Neutrophil (primary cell): ENCODE measurements at regions not wholly inside any gene's neighbourhood (a gene's known extent, or its start where the extent isn't known, plus 50 kb on each side); places are given as distances from the start of the nearest gene placed in this dataset.
"Not testable (repeated sequence)": the region's sequence is repeated elsewhere in the genome, so short reads cannot be mapped to it uniquely, and the experiment has no call there.

Source experiments
- H3K27ac ChIP-seq: fragments of 200-600 bp; sonication (generic); 2 replicates; pipeline ENCODE4 v1.5.1; 2016; ENCODE audit warnings: mild to moderate bottlenecking, moderate library complexity
- H3K27me3 ChIP-seq: fragments of 200-600 bp; sonication (generic); 2 replicates; pipeline ENCODE4 v1.6.0; 2016; ENCODE audit warnings: mild to moderate bottlenecking
- H3K36me3 ChIP-seq: fragments of 200-600 bp; sonication (generic); 2 replicates; pipeline ENCODE4 v1.5.1; 2017
- H3K4me1 ChIP-seq, 2 experiments: fragments of 200-600 bp in 1 of 2; sonication (generic) in 1 of 2; 1 replicate in 1 of 2; 2 replicates in 1 of 2; pipeline versions ENCODE4 v1.5.1 to v1.6.1; 2013 to 2016; ENCODE audit warnings: low read depth in 1 of 2, low read length in 1 of 2, mild to moderate bottlenecking in 1 of 2, moderate library complexity in 1 of 2; ENCODE audit not compliant: control insufficient read depth in 1 of 2, insufficient read depth in 1 of 2
- H3K4me3 ChIP-seq, 2 experiments: fragments of 200-600 bp in 1 of 2; sonication (generic) in 1 of 2; 1 replicate in 1 of 2; 2 replicates in 1 of 2; pipeline ENCODE4 v1.5.1; 2013 to 2016; ENCODE audit warnings: low read depth in 1 of 2, low read length in 1 of 2, mild to moderate bottlenecking in 1 of 2, moderate library complexity in 1 of 2
- H3K9me3 ChIP-seq: fragments of 200-600 bp; sonication (generic); 2 replicates; pipeline ENCODE4 v1.5.1; 2016
- TF ChIP-seq, protein P1 (sequence below): fragments of 200-600 bp; sonication (generic); IDR thresholded peaks from 2 replicates; pipeline ENCODE4 v1.5.1; 2016; ENCODE audit warnings: antibody characterized with exemption

DNA sequence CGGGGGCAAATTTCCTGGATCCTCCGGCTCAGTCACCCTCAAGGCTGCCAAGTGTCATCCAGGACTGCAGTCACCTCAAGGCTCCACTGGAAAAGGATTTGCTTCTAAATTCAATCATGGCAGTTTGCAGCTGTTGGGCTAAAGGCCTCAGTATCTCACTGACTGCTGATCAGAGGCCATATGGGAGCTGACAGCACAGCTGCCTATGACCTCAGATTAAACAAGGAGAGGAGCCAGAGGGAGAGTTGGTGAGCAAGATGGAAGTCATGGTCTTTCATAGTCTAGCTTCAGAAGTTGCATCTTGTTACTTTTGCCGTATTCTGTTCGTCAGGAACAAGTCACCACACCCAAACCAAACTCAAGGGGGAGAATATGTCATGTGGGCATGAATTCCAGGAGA is 849.7 kb downstream of the UQCRFS1 start:
- no peaks in the 10 kb centered on the region for H3K9me3 ChIP-seq
- no peak overlapping the region for H3K4me3 ChIP-seq
- H3K27ac ChIP-seq: no peak overlapping the region
- H3K4me1 ChIP-seq: no peaks in the 10 kb centered on the region
- TF ChIP-seq, protein P1, sequence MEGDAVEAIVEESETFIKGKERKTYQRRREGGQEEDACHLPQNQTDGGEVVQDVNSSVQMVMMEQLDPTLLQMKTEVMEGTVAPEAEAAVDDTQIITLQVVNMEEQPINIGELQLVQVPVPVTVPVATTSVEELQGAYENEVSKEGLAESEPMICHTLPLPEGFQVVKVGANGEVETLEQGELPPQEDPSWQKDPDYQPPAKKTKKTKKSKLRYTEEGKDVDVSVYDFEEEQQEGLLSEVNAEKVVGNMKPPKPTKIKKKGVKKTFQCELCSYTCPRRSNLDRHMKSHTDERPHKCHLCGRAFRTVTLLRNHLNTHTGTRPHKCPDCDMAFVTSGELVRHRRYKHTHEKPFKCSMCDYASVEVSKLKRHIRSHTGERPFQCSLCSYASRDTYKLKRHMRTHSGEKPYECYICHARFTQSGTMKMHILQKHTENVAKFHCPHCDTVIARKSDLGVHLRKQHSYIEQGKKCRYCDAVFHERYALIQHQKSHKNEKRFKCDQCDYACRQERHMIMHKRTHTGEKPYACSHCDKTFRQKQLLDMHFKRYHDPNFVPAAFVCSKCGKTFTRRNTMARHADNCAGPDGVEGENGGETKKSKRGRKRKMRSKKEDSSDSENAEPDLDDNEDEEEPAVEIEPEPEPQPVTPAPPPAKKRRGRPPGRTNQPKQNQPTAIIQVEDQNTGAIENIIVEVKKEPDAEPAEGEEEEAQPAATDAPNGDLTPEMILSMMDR: no peak
- no peaks in the 10 kb centered on the region for H3K27me3 ChIP-seq
- H3K36me3 ChIP-seq: no peaks in the 10 kb centered on the region

DNA sequence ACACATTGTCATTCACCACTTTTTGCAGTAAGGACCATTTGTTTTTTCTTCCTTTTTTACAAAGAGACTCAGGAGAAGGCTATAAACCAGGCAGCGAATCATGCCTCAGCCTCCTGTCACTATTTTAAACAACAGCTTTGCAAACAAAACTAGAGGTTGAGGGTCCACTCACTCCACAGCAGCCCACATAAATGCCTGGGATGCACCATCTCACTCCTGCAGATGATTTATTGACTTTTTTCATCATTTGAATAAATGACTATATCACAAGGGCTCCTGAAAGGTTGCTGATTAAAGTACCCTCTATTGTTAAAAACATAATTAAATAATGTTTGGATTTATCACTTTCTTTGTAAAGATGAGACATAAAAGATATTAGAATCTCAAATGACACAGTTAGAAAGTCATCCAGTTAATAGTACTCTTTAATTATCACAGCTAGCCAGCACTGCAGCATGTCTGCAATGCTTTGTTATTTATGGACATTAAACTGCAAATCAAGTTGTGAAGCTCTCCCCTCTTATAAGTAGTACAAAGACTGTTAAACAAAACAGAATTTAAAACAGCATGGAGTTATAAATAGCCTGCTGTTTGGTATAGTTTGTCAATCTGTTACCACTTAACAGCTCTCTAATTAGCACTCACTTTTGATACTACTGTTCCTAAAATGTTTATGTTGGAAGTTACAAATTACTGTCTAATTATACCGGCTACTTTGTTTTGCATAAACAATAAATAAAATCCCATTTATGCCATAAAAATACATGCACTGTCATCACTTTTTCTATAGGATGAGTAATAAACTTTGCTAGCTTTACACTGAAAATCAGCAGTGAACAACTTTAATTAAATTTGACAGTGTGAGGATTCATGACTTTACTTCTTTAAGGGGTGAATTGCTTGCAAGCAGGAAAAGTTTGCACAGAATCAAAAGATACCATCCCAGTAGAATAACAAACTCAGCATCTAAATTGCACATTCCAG is 853.2 kb downstream of the UQCRFS1 start:
- Histone ChIP-seq H3K9me3 (no peaks in the 10 kb centered on the region), H3K4me3 (no peak overlapping the region), H3K36me3 (no peaks in the 10 kb centered on the region), H3K27me3 (no peaks in the 10 kb centered on the region), H3K4me1 (no peaks in the 10 kb centered on the region), H3K27ac (no peak overlapping the region)
- TF ChIP-seq, protein P1: no peak

DNA sequence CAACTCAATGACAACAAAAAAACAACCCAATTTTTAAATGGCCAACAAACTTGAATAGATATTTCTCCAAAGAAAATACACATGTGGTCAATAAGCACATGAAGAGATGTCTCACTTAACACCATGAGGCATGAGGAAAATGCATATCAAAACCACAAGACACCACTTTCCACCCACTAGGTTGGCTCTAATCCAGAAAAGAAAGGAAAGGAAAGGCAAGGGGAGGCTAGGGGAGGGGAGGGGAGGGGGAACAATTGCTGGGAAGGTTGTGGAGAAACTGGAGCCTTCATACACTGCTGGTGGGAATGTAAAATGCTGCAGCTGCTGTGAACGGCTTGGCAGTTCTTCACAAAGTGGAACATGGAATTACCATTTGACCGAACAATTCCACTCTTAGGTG is 854.3 kb downstream of the UQCRFS1 start:
- Histone ChIP-seq H3K4me1 (no peaks in the 10 kb centered on the region), H3K27me3 (no peaks in the 10 kb centered on the region), H3K4me3 (no peak overlapping the region), H3K36me3 (no peaks in the 10 kb centered on the region), H3K27ac (no peak overlapping the region), H3K9me3 (no peaks in the 10 kb centered on the region)
- TF ChIP-seq, protein P1: no peak

DNA sequence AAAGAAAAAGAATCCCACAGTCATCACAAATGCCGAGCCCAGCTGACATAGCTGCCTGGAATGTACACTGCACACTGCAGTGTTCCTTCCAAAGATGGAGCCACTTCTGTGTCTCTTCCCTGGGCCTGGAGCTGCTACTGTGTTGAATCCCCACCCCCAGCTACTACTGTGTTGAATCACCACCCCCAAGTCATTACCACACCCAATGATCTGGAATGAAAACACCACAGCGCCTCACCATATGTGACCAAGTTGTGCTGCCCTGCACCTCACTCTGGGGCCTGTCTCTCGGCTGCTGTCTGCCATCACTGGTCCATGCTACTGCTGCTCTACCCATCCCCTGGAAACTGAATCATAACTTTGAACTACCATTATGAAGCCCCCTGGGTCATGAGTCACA is 861.2 kb downstream of the UQCRFS1 start:
- Histone ChIP-seq H3K36me3 (no peaks in the 10 kb centered on the region), H3K27me3 (no peaks in the 10 kb centered on the region), H3K27ac (no peak overlapping the region), H3K9me3 (no peaks in the 10 kb centered on the region), H3K4me1 (no peaks in the 10 kb centered on the region), H3K4me3 (no peak overlapping the region)
- TF ChIP-seq, protein P1: no peak

DNA sequence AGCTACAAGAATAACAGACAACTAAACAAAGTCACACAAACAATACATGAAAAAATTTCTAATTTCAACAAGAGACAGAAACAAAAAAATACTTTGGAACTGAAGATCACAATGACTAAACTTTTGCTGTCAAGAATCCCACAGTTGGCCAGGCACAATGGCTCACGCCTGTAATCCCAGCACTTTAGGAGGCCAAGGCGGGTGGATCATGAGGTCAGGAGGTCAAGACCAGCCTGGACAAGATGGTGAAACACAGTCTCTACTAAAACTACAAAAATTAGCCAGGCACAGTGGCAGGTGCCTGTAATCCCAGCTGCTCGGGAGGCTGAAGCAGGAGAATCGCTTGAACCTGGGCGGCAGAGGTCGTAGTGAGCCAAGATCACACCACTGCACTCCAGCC is 861.6 kb downstream of the UQCRFS1 start:
- H3K36me3 ChIP-seq, H3K27ac ChIP-seq, H3K27me3 ChIP-seq: not testable (repeated sequence)

DNA sequence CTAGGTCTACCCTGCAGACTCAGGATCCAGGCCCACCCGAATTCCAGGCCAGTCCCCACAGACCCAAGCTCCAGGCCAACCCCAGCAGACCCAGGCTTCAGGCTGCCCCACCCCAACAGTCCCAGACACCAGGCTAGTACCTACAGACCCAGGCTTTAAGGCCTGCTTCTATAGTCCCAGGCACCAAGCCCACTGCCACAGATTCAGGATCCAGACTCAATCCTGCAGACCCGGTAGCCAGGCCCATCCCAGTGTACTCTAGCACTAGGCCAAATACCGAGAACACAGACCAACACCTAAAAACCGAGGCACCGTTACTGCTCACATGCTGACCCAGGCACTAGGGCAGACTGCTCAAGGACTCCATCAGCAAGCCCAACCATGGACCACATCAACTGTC is 862.3 kb downstream of the UQCRFS1 start:
- Histone ChIP-seq H3K36me3 (no peaks in the 10 kb centered on the region), H3K9me3 (no peaks in the 10 kb centered on the region), H3K27ac (no peak overlapping the region), H3K4me1 (no peaks in the 10 kb centered on the region), H3K4me3 (no peak overlapping the region), H3K27me3 (no peaks in the 10 kb centered on the region)
- TF ChIP-seq, protein P1: no peak

More for the DNA sequence above, 861.6 kb downstream of the UQCRFS1 start:
- not testable (repeated sequence) for H3K9me3 ChIP-seq, H3K4me3 ChIP-seq, H3K4me1 ChIP-seq
